ENCODE measurements at regions not wholly inside any gene's neighbourhood (a gene's known extent, or its start where the extent isn't known, plus 50 kb on each side); places are given as distances from the start of the nearest gene placed in this dataset.

DNA sequence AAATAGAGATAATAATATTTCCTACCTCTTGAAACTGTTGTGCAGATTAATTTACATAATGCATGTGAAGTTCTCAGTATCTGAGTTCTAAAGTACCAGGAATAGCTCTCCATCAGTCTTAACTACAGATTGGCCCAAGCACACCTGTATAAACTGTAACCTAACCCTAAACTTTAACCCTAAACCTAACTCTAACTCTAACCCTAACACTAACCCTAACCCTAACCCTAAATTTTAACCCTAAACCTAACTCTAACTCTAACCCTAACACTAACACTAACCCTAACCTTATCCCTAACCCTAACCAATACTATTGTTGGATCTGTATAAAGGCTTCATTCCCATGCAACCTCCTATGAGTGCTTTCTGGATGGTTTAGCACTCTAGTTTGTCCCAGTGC is 1445.9 kb upstream of the TENM4 start:
- TF ChIP-seq, protein P1, sequence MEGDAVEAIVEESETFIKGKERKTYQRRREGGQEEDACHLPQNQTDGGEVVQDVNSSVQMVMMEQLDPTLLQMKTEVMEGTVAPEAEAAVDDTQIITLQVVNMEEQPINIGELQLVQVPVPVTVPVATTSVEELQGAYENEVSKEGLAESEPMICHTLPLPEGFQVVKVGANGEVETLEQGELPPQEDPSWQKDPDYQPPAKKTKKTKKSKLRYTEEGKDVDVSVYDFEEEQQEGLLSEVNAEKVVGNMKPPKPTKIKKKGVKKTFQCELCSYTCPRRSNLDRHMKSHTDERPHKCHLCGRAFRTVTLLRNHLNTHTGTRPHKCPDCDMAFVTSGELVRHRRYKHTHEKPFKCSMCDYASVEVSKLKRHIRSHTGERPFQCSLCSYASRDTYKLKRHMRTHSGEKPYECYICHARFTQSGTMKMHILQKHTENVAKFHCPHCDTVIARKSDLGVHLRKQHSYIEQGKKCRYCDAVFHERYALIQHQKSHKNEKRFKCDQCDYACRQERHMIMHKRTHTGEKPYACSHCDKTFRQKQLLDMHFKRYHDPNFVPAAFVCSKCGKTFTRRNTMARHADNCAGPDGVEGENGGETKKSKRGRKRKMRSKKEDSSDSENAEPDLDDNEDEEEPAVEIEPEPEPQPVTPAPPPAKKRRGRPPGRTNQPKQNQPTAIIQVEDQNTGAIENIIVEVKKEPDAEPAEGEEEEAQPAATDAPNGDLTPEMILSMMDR (IDR thresholded peaks at IDR 0.05), result no peak
- TF ChIP-seq JUN (IDR thresholded peaks at IDR 0.05) (no peak), POLR2AphosphoS2 (conservative IDR thresholded peaks at IDR 0.05; ENCODE audit: low read length) (no peak), FOSL2 (IDR thresholded peaks at IDR 0.05) (no peak), FOSL2 (CRISPR knock-in tag; IDR thresholded peaks at IDR 0.05) (no peak), ELK1 (IDR thresholded peaks at IDR 0.05; ENCODE audit: low read depth, low read length) (no peak), SMC3 (IDR thresholded peaks at IDR 0.05) (no peak), NFE2L2 (conservative IDR thresholded peaks at IDR 0.05; ENCODE audit: low read length) (no peak), EP300 (IDR thresholded peaks at IDR 0.05) (no peak), ESRRA (IDR thresholded peaks at IDR 0.05; ENCODE audit: borderline replicate concordance, low read length) (no peak), PHF8 (IDR thresholded peaks at IDR 0.05; ENCODE audit: borderline replicate concordance, low read depth) (no peak), REST (IDR thresholded peaks at IDR 0.05) (no peak)
